ENCODE measurements at regions not wholly inside any gene's neighbourhood (a gene's known extent, or its start where the extent isn't known, plus 50 kb on each side); places are given as distances from the start of the nearest gene placed in this dataset.

GRCh38 chr6:163904186-163904585 is 489.7 kb downstream of the QKI start:
- H3K4me3 ChIP-seq (ENCODE audit: low read depth, low read length): no peak overlapping the region
- no peak for DNase-seq (ENCODE audit: low read depth)
- TF ChIP-seq CTCF (IDR thresholded peaks at IDR 0.05; ENCODE audit: insufficient read depth, low read depth, low read length, missing control alignments): no peak

- no peak for DNase-seq (ENCODE audit: low read depth)
- no peak for TF ChIP-seq CTCF (IDR thresholded peaks at IDR 0.05; ENCODE audit: insufficient read depth, low read depth, low read length, missing control alignments)
- H3K4me3 ChIP-seq (ENCODE audit: low read depth, low read length): no peak overlapping the region
These were observed 489.0 kb downstream of the QKI start for GRCh38 chr6:163903541-163903940.

- DNase-seq (ENCODE audit: low read depth): no peak
- TF ChIP-seq CTCF (IDR thresholded peaks at IDR 0.05; ENCODE audit: insufficient read depth, low read depth, low read length, missing control alignments): no peak
- no peak overlapping the region for H3K4me3 ChIP-seq (ENCODE audit: low read depth, low read length)
These were observed 488.5 kb downstream of the QKI start for GRCh38 chr6:163902993-163903392.

- no peak overlapping the region for H3K4me3 ChIP-seq (ENCODE audit: low read depth, low read length)
- TF ChIP-seq CTCF (IDR thresholded peaks at IDR 0.05; ENCODE audit: insufficient read depth, low read depth, low read length, missing control alignments): no peak
- no peak for DNase-seq (ENCODE audit: low read depth)
These were observed 487.2 kb downstream of the QKI start for GRCh38 chr6:163901681-163902080.

GRCh38 chr6:163900570-163900969 is 486.1 kb downstream of the QKI start:
- DNase-seq (ENCODE audit: low read depth): no peak
- no peak overlapping the region for H3K4me3 ChIP-seq (ENCODE audit: low read depth, low read length)
- TF ChIP-seq CTCF (IDR thresholded peaks at IDR 0.05; ENCODE audit: insufficient read depth, low read depth, low read length, missing control alignments): no peak

GRCh38 chr6:163897669-163898068 is 483.2 kb downstream of the QKI start:
- H3K4me3 ChIP-seq (ENCODE audit: low read depth, low read length): no peak overlapping the region
- TF ChIP-seq CTCF (IDR thresholded peaks at IDR 0.05; ENCODE audit: insufficient read depth, low read depth, low read length, missing control alignments): no peak

GRCh38 chr6:163897030-163897429 is 482.5 kb downstream of the QKI start:
- DNase-seq (ENCODE audit: low read depth): peak; percentile 18
- TF ChIP-seq CTCF (IDR thresholded peaks at IDR 0.05; ENCODE audit: insufficient read depth, low read depth, low read length, missing control alignments): no peak
- no peak overlapping the region for H3K4me3 ChIP-seq (ENCODE audit: low read depth, low read length)

More at GRCh38 chr6:163897669-163898068, 483.2 kb downstream of the QKI start:
- DNase-seq (ENCODE audit: low read depth): no peak
